ENCODE measurements at regions not wholly inside any gene's neighbourhood (a gene's known extent, or its start where the extent isn't known, plus 50 kb on each side); places are given as distances from the start of the nearest gene placed in this dataset.

DNA sequence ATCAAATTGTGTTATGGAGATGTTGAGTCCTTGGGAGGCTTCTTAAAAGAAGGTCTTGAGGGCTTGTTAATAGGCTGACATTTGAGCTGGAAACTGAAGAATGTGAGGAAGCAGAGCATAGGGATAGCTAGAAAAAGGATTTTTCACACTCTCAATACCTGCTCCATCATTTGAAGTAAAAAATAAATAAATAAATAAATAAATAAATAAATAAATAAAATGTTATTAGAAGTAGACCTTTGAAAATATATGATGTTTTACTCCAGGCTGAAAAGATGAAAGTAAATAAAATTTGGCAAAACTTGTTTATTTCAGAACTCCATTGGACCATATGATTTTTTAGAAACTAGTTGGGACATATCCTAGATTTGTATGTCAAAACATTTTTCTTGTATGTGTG is 1757.8 kb upstream of the TENM3 start:
- FAIRE-seq: no peak

DNA sequence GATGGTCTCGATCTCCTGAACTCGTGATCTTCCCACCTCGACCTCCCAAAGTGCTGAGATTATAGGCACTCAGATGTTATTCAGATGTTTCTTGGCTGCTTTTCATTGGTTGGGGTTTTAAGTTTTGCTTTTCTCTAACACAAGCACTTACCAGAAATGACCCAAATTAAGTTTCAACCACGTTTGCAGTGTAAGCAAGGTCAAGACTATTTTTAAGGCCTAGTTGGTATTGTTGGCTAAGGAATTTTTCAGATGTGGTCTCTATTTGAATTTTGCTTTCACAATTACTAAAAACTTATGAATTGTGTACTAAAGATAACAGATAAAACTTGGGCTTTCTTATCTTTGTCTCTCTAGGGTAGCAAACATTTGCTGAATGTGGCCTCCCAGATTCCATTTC is 1756.9 kb upstream of the TENM3 start:
- no peak for FAIRE-seq

DNA sequence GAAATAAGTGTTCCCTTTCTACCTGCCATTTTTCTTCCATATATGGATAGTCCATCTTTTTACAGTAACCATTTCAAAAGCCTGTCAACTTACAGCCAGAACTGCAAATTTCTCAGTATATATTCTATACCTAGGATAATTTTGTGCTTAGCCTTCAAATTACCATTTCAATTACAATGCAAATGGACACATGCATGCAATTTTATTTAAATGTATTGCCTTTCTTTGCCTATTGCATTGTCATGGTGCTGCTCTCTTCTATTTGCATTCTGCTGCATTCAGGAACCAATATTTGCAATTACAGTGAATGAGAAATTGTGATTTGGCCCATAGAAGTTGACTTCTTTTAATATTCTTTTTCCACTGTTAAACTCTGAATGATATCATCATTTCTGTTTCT is 1753.4 kb upstream of the TENM3 start:
- FAIRE-seq: no peak

DNA sequence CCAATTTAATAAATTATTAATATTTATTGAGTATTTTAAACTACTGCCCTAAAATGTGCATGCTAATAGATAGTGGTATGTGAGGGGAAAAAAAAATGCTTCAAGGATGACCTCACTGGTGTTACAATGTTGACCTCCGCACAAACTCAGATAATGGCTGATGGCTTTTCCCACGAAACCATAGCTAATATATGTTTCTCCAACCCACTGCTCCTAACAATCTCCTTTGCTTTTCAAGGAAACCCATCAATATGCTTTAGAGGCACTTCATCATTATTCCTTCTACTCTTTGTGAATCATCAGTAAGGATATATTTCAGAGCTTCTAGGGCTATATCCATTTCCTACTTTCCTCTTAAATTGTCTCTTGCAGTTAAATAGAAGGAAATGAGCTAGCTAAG is 1752.0 kb upstream of the TENM3 start:
- no peak for FAIRE-seq

DNA sequence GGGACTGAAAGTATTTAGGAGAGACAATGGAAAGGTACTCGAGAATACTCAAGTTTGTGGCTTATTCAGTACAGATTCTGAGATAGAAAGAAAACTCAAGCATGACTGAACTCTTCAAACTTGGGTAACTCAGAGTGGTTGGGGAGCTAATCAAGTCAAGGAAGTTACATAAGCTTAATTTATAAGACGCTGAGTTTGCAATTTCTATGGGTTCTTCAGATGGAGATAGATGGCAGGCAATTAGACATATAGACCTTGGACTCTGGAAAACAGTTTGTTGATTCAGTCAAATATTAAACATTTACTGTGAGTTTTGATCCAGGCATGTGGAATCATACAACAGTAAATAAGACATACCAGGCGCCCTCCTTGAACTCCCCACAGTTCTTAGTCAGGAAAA is 1749.9 kb upstream of the TENM3 start:
- no peak for FAIRE-seq

DNA sequence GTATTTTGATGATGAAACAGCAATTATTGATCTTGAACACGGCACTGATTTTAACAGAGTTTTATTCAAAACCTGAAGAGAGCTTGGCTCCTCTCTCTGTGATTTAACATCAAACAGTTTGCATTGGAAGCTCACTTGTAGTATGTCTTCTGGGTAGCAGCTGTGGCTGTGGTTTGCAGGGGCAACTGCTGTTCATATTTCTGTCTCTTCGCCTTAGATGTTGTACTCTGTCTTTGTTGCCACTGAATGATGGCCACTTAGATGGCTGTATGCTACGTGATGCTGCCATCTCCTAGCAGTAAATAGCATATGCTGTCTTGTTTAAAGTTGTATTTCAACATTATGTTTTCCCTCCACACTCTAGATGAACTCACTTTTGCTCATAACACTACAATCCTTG is 1743.0 kb upstream of the TENM3 start:
- no peak for FAIRE-seq

DNA sequence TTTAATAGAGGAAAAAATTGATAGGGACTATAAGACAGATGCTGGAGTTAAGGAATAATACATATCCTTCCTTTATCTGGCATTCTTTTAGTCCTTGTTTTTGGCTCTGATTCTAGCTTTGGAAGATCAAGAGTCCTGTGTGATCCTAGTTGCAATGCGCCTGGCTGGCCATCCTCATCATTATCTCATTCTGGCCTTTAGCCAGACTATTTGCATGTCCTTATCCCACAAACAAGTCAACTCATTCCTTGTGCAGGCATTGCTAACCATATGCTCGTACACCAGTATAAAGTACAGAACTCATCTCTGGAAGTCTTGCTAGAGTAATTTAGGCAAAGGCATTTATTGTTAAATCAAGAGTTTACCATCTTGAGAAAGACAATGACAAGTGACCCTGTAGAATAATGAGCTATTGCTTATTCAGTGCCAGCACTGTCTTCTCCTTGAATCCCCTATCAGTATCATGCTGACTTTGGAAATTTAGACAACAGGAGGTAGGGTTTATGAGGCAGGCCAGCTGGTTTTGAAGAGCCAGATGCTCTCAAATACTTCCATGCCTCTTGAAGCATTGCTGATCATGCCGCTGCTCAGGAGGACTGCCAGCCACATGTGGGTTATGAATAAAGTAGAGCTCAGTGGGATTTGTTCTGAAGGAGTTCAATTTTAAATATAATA is 1730.3 kb upstream of the TENM3 start:
- no peak for FAIRE-seq

DNA sequence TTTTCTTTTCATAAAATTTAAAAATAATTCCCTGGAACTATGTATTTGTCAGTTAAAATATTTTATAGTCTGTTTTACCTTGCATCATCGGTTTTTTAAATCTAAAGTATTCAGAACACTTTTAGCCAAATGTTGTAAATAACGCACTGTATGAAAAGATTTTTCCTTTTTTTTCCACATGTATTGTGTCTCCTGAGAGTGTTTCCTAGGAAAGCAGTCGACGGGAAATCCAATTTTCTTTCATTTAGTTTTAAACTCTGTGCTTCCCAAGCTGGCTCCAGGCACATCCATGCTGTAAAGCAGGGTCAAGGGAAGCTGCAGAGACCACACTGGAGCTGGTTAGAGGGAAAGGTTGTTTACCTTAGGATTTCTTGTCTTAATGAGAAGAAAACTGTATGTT is 1724.3 kb upstream of the TENM3 start:
- no peak for FAIRE-seq

DNA sequence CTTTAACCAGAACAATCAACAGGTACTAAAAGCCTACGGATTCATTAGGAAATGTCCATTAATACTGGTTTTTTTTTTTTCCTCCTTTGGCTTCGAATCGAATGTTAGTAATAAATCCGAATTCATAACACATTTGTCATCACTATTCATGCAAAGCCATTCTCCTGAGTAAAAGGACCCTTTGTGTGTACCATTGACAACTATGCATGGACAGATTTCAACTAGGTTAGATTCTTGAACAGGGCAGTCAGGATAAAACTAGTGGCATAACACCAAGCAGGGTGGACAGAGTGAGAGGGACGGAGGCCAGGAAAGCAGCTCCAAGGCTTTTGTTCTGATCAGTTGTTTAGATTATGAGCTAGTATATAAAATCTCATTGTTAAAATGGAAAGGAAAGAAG is 1722.0 kb upstream of the TENM3 start:
- FAIRE-seq: no peak

DNA sequence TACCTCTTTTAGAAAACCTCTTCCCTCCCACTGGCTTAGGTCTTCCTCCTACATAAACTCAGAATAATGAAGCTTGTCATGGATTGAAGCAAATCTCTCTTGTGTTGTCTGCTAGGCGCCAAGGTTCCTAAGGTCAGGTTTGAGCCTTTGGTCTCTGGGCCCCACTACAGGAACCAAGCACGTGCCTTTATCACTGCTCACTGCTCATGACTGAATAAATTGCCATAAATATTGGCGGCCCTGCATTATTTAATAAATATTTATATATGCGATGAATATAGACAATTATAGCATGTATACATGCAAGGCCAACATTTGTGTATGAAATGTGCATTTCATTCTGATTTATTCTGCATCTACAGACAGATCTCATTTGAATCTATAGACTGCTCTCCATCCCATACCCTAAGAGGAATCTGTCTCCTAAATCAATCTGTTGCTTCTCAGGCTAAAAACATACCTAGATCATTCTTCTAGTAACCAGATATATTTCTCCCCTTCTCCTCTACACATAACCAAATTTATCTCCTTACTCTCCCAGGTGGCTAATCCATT is 1717.6 kb upstream of the TENM3 start:
- FAIRE-seq: no peak

DNA sequence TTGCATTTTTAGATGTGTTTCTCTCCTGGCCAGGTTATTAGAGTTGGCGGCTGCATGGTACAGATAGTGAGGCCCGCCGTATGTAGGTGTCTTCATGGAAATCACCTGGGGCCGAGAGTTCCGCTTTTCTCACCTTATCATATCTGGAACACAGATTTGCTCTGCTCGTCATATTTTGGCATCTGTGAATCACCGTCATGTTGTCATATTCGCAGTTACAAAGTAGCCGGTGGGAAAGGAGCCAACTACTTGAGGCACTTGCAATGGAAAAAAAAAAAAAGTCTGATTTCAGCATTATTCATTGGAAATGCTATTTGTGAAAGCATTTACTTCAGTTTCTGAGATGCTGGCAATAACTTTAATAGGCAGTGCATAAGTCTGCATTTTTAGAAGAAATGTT is 1715.2 kb upstream of the TENM3 start:
- FAIRE-seq: no peak

DNA sequence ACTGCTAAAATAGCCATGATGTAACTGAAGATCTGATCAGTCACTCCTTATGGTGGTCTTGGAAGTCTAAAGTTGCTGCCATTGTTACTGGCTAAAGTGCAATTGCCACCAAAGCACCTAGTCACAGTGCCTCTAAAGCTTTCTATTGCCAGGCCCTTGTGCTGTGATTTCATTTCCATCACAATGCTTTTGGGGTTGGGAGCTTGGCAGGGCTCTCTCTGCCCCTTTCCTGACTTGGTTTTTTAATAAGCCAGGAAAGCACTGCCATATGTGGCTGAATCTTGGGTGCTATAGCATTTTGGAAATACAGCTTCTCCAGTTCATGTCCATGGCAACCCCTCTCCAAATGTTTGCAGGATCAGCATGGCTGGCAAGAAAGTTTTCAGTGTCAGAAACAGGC is 1712.4 kb upstream of the TENM3 start:
- no peak for FAIRE-seq

DNA sequence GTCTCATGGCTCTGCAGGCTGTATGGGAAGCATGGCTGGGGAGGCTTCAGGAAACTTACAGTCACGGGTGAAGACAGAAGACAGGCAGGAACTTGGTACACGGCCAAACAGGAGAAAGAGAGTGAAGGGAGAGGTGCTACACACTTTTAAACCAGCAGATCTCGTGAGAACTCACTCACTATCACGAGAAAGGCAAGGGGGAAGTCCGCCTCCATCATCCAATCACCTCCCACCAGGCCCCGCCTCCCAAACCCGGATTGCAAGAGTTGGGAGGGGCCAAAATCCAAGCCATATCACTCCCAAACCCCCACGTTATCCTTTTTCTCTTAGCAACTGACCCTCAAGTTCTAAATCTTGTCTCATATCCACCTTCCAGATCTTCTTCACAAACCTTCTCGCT is 1710.5 kb upstream of the TENM3 start:
- FAIRE-seq: no peak

DNA sequence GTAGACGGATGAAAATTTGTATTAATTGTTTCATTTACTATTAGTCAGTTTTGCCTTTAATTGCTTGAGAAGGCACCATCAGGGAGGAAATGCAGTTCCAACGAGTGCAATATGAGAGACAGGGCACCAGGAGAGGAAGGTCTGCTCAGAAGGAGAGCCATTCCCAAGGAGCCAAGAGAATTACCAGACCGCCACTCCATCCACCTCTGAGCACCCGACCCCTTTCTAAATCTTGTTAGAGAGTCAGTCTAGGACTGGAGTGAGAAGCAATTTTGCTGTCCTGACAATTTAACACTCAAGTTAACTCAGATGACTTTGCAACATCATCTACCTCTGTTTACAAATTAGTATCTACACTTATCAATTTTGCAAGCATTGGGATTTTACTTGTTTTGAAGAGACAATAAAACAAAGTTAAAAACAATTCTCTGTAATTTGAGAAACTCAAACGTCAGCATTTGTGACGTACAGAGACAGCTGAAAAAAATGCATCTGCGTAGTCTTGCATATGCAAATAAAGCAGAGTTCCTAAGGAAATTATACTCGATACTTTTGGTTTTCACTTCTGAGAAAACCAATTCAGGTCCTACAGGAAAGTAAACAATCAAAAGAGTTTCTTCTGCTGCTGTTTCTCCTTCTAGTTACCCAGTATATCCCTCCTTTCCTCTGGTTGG is 1704.7 kb upstream of the TENM3 start:
- no peak for FAIRE-seq

DNA sequence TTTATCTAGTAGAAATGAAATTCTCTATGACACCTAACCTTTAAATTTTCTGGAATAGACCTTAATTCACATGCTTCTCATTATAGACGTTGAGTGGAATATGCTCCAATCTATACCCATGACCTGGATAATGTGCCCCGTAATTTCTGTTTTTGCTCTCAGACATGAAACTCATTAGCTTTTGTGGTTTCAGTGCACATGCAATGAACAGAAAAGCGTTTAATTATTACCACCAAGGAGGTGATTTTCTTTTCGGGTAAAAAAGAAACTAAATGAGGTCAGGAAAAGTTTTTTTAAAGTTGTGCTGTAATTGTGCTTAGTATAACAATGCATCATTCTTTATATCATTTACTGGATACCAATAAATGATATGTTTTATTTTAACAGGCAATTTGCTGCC is 1703.9 kb upstream of the TENM3 start:
- no peak for FAIRE-seq

DNA sequence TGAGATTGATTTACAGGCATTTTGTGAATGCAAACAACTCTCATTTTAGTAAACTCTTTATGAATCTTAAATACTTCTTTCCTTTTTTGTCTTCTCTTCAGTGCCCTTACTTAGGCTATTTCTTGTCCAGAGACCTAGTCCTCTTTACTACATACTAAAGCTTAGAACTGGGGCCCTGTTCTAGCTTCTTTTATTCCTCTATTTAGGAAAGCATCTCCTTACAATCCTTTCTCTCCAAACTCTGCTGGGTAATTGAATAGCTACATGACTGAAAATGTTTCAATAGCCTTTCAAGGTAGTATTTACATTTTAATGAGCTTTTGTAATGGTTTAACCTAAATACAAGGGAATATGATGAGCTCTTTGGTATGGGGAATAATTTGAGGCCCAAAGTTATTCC is 1701.5 kb upstream of the TENM3 start:
- FAIRE-seq: no peak

DNA sequence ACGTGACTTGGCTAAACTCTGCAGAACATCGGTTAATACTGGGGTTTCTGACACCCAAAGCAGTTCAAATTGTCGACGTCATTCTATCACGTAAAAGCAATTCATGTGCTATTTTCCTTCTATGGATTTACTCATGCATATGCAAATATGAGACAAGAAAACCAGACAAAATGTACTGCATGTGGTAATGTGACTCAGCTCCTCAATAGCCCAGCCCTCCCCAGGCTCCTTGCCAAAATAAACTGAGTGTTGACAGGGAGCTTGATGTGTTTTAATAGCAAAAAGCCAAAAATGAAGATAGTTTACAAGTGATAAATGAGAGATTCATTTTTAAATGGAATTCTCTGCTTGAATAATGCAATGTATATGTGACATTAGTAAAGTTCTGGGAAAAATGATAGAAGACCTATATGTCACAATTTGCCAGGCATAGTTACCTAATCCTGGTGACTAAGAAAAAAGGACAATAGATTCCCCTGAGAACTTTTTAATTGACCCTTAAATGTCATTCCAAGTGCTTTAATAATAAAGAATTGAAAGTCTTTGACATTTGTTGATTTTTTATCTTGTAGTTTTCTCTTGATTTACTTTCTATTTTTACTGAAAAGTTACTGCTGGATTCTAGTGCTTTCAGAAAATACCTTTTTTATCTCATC is 1700.6 kb upstream of the TENM3 start:
- no peak for FAIRE-seq

DNA sequence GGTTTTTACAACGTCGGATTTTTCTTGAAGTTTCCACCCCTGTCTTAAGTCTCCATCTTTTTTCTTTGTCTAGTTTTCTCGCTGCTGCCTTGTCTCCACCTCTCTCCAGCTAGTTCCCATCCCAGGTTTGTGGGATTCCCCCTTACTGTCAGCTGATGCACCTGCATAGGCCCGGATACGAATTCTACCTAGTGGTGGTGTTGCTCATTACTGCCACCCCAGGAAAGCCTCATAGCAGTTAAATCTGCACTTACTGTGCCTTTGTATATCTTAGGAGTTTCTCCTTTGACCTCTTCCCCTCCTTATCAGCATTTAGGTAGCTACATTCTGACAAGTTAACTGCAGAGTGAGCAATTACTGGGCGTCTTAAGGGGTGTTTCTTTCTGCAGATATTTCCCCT is 1693.1 kb upstream of the TENM3 start:
- FAIRE-seq: no peak

DNA sequence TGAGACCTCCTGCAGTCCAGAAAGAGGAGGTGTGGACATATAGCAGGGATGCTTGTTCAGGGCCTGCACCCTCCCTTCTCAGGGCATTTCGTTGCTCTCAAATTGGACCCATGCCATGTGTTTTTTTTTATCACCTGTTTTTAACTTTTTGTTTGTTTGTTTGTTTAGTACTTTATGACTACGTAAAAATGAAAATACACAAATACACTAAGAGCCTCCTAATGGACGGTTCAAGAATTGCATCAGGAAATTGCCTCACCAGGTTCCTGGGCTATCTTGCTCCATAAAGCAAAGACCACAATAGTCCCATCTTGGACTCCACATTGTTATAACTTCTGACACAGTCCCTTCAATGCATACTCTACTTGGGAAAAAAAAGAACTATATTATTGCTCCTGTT is 1685.9 kb upstream of the TENM3 start:
- FAIRE-seq: no peak

DNA sequence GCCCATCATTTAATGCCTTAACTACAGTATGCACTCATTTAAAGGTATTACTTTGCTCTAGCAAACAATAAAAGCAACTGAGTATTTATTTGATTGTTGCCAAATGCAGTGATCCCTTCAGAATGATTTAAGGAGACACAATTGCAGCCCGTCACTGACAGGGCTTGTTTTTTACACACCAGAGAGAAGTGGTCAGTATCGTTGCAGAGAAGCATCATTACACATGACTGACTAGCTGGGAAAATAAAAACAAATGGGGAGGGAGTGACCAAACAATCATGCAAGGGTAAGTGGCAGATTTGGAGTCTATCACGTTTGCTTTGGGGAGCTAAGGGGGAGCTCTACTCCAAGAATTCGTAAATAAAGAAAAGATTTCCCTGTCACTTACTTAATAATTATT is 1685.3 kb upstream of the TENM3 start:
- FAIRE-seq: no peak

DNA sequence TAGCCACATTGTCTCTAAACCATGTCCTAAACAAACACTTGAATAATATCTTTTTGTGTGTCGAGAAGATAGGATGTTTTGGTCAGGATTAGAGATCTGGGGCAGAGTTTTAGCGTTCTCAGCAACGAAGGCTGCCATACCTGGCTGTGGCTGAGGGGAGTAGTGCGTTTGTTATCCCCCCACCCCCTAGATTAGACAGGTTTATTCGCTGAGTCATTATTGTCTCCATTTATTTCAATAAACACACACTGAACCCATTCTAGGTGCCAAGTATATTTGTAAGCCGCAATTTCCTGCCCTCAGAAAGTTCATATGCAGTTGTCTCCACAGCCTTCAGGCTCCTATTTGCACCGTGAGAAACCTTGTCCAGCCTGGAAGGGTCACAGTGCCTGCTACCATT is 1684.8 kb upstream of the TENM3 start:
- FAIRE-seq: no peak

DNA sequence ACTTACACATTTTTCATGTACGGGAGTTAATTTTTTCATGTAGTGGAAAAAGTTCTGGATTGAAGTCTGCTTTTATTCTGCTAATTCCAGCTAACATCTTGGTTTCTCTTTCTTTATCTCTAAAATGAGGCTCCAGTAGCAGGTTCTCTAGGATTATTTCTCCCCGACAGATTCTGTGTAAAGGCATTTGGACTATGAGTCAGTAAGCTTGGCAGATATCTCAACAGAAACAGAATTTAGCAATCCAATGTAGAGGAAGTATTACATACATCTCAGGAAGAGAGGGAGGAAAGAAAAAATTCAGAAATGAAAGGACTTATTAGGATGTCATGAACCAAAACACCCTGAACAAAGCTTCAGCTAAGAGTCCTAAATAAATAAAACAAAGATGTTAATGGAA is 1682.3 kb upstream of the TENM3 start:
- no peak for FAIRE-seq

DNA sequence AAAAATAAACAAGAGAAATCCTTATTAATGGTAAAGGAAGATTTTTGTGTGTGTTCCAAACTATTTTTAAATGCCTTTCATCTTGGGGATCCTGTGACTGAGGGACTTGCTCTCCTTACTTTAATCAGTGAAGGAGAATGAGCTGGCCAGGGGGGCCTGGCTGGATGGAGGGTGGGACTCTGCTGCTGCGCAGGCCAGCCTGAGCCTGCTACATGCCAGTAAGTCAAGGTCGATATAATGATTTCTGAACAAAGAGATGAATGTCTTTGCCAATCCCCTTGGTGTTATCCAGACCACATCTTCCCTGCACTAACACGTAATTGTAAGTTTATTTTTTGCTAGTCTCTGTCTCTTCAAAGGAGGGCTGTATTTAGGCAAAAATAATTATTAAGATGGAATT is 1679.2 kb upstream of the TENM3 start:
- FAIRE-seq: no peak

DNA sequence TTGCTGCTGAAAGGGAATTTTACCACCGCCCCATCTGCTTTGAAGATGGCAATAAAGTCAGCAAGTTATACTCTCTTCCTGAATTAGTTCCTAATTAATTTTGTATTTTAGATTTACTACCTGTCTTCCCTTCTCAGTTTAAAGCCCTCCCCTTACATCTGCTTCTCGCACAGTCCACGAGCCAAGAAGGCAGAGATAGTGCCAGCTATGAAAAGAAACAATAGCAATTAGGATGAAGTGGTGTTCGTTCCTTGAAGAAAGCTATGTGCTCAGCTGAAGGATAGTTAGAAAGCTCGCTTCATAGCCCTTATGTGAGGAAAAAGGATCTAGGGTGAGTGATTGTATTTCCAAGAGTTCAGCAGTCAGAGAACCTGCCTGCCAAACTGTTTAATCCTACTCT is 1678.8 kb upstream of the TENM3 start:
- no peak for FAIRE-seq
